HG02970 (cell line): ENCODE measurements at regions not wholly inside any gene's neighbourhood (a gene's known extent, or its start where the extent isn't known, plus 50 kb on each side); places are given as distances from the start of the nearest gene placed in this dataset.
"Not testable (repeated sequence)": the region's sequence is repeated elsewhere in the genome, so short reads cannot be mapped to it uniquely, and the experiment has no call there.

ENCODE experiments used
- ATAC-seq: cut with Tn5 transposase; IDR thresholded peaks from one replicate; pipeline ENCODE4 v1.9.1; 2021; ENCODE audit warnings: mild to moderate bottlenecking, moderate library complexity, moderate number of reproducible peaks; ENCODE audit not compliant: unreplicated experiment, low FRiP score

DNA sequence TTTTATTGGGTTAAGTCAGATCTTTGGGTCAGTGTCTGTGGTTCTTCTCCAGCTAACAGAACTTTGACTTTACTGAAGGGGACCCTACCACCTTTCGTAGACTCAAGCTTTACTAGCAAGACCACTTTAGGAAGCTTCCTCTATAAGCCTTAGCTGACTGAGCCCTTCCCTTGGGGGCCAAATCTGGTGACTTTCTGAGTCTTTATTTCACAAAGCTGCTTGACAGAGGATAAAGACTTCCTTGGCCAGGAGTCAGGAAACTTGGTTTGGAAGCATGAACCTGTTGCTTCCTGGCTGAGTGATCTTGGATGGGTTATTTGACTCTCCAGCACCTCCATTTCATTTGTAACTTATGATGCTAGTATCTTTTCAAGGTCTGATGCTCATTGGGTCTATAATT, 466.7 kb downstream of the TYW1 start:
- no peak for ATAC-seq

GRCh38 chr7:67463983-67464382, 467.4 kb downstream of the TYW1 start:
- no peak for ATAC-seq

GRCh38 chr7:67466109-67466508, 469.5 kb downstream of the TYW1 start:
- ATAC-seq, result no peak

GRCh38 chr7:67470256-67470751, 473.7 kb downstream of the TYW1 start:
- no peak for ATAC-seq

GRCh38 chr7:67475293-67475692, 478.7 kb downstream of the TYW1 start:
- no peak for ATAC-seq

- no peak for ATAC-seq
Observed at GRCh38 chr7:67478066-67478465, 481.4 kb downstream of the TYW1 start.

GRCh38 chr7:67484244-67484751, 487.7 kb downstream of the TYW1 start:
- no peak for ATAC-seq

- ATAC-seq, result no peak
Observed at GRCh38 chr7:67486401-67486800, 489.8 kb downstream of the TYW1 start.

GRCh38 chr7:67487316-67487715, 490.7 kb downstream of the TYW1 start:
- no peak for ATAC-seq

DNA sequence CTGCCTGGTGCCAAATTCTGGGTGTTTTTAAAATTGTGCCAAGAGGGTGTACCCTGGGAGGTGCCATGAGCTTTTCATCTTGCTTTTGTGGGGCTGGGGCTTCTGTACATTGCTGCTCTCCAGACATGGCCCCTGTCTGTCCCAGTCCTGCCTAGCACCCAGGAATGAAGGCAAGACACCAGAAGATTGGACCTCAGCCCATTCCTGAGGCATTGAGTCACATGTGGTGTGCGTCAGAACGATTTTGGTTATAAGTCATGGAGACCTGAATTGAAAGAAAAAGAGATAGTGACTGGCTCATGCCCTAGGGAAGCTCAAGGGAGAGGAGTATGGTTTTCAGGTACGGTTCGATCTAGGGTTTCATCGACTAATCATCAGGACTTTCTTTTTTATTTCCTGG, 493.2 kb downstream of the TYW1 start:
- ATAC-seq, result no peak

- no peak for ATAC-seq
Observed at GRCh38 chr7:67493366-67493765, 496.7 kb downstream of the TYW1 start.

- no peak for ATAC-seq
Observed at GRCh38 chr7:67496589-67496988, 500.0 kb downstream of the TYW1 start.

GRCh38 chr7:67497914-67498313, 501.3 kb downstream of the TYW1 start:
- not testable (repeated sequence) for ATAC-seq

DNA sequence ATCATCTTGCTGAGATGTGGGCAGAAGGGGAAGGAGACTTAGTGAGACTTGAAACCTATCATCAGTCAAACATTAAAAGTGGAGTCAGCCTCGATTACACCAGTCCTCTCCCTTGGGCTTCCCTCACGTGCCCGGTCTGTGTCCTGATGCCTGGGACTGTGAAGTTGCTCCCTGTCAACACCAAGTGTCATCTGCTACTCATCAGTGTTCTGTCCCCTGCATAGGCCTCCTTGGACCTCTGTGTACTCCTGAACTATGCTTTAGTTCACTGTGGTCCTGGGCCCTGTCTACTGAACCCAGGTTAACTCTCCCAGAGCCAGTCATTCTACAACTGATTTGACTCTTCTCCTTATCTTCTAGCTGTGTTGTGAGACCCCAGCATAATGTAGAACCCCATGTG, 506.3 kb downstream of the TYW1 start:
- ATAC-seq, result no peak

DNA sequence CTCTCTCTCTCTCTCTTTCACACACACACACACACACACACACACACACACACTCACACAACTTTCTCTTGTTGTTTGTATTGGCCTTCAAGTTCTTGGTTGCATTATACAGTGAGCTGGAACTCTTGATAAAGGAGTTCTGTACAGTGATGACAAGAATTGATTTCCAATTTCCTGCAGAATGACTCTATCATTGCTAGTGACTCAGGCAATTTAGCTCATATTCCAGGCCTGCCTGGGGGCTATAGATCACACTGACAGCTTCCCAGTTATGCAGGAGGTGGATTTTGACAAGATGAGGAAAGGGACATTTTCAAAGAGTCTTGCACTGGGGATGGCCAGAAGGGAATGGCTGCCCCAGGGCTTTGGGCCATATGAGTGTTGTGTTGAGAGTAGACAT, 508.8 kb downstream of the TYW1 start:
- ATAC-seq, result no peak

DNA sequence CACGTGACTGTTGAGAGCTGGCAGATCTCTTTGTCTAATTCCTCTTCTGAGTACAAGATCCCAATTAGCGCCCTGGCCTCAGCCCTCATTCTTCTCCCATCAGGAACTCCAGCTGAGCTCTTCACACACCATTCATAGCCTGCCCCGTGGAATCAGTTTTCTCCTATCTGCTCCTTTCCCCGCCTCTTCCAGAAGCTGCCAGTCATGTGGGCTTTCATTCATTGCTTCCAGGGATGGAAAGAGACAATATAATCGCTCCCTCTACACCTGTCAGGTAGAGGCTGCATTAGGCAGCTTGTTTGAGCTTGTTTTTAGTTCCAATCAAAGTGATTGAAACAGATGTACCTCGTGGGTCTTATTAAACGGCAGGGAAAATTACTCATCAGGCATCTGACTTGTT, 515.8 kb downstream of the TYW1 start:
- no peak for ATAC-seq

GRCh38 chr7:67518580-67518979, 521.9 kb downstream of the TYW1 start:
- ATAC-seq, result no peak

- ATAC-seq, result no peak
Observed at GRCh38 chr7:67519171-67519570, 522.5 kb downstream of the TYW1 start.

GRCh38 chr7:67522504-67522903, 525.9 kb downstream of the TYW1 start:
- ATAC-seq, result no peak

DNA sequence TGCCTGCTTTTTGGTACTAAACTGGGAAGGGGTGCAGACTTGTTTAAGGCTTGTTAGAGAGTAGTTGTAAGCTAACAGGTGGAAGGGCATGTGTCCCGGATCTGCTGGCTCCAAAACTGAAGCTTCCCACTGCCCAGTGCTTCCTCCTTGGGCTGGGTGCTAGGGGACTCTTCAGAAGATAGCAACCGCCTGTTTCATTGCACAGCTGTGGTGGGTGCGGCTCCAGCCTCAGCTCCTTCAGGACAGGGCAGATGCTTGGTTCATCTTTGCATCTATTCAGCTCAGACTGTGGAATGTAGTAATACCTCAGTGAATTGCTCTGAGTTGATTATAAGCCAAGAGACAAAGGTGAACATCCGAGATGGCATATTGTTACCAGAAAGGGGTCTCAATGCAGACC, 527.1 kb downstream of the TYW1 start:
- ATAC-seq, result no peak

DNA sequence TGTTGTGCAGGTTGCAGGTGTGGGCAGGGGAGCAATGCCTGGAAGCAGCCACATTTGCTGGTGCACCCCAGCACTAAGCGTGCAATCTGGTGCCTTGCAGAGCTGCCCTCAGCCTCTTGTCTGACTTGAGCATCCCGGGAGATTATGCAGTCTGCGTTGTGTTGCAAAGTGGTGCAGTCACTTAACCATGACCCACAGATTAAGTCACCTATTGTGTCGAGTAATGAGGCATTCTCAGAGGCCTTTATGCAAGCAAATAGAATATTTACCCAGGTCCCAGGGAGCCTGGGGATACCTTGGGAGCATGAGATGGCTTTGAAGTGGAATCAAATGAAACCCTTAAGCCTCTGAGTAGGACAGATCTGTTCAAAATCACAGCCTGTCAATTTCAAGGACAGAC, 529.0 kb downstream of the TYW1 start:
- ATAC-seq, result no peak

DNA sequence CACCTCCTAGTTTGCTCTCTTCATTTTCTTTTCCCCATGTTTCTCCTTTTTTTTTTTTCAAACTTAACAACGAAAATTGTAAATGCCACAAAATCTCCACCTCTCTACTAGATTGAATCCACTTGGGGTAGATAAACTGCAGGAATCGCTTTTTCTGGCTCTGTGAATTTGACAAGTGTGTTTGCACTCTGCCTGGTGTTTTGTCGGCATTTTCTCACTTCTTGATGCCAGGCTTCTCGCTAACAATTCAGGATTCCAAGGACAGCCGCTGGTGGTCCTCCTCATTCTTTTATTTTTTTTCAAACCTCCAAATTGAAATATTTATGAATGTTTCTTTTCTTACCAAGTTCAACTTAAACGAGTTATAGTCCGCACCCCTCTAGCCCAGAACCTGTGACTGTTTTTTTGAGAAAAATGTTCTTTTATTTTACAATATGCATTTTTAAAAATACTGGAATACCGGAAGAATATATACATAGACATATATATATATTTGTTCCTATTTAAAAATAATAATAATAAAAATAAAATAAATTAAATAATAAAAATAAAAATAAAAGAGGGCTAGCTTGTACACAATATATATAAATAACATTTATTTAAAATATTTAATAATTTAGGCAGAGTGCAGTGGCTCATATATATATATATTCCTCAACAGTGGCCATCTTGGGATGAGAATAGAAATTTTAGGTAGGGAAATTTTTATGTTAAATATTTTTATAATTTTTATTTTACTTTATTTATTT, 538.8 kb downstream of the TYW1 start:
- no peak for ATAC-seq
